LoVo (cell line): ENCODE measurements at regions not wholly inside any gene's neighbourhood (a gene's known extent, or its start where the extent isn't known, plus 50 kb on each side); places are given as distances from the start of the nearest gene placed in this dataset.

Source experiments
- DNase-seq: peaks from one replicate; pipeline ENCODE4 v3.0.0-alpha.2; 2016; ENCODE audit warnings: low spot score

DNA sequence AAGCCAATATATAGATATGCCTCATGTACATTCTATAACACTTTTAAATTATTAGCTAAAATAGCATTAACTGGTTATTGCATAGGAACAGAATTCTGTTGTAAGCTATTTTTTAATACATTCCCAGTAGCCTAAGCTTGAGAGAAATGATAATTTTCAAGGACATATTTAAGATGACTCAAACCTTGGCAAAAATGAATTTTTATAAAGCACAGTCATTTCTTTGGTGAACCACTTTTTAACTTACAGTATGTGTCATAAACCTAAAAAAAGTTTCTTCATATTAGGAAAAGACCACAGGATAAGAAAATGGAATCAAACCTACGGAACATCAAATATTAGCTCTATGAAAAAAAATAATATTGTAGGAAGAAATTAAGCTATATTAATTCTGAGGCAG, 986.3 kb downstream of the STIM2 start:
- DNase-seq: no peak

DNA sequence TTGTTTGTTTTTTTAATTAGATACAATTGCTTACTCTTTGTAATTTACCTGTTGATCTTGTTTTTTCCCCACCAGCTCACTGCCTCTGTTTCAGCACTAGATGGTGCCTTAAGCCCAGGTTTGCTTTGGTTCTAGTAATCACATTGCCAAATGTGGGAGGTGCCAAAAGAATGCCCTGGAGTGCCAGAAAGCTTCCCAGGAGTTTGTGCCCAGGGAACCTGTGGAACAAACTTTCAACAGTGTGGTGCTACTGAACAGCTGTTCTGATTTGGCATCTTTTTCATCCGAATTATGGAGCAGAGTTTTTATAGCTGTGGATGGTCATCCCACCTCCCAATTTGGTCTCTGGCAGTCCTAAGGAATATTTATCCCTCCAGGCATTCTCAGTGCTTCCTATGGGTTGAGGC, 1000.7 kb downstream of the STIM2 start:
- no peak for DNase-seq

DNA sequence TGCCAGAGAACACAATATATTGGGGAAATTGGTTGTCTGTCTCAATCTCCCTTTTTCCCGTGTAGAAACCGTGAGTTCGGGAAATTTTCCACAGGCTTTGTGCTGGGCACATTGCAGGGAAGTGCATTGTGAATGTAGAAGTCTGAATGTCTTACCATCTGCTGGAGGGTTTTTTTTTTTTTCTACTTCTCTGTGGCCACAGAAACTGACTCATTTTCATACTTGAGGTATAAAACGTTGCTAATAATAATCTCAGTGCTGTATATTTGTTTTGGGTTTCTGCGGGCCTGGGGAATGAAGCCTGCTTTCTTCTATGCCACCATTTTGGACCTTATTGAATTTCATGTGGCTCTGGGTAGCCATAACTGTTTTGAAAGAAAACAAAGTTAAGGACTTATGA, 1001.2 kb downstream of the STIM2 start:
- no peak for DNase-seq

DNA sequence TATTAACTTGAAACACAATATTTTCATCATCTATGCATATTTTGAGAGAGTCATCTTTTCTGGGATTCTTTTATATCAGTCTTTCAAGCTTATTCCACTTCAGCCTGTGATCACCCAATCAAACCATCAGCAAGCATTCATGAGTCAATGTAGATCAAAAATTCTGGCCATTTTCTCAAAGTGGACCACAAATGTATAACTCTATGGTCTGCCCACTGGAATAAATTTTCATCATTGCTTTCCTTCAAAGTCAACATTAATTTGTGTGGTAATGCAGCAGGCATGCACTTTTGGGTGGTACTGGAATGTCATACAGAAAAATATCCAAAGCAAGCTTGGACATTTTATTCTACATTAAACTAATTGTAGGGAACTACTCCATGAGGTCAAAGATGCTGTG, 1013.0 kb downstream of the STIM2 start:
- no peak for DNase-seq

DNA sequence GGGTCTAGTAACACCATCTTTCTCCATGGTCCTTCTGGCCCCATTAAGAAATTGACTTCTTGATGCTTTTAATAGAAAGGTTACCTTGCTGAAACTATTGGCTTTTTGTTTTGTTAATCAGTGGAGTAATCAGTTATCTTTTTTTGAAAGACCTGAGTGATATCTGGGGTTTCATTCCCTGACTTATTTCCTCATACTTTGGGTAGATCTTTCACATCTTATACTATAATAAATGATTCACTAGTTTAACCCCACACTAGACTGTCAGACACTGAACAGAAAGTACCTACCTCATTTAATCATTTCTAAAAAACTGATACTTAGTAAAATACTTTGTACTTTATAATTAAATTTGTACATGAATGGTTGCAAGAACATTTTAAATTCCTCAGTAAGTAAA, 1021.1 kb downstream of the STIM2 start:
- no peak for DNase-seq

DNA sequence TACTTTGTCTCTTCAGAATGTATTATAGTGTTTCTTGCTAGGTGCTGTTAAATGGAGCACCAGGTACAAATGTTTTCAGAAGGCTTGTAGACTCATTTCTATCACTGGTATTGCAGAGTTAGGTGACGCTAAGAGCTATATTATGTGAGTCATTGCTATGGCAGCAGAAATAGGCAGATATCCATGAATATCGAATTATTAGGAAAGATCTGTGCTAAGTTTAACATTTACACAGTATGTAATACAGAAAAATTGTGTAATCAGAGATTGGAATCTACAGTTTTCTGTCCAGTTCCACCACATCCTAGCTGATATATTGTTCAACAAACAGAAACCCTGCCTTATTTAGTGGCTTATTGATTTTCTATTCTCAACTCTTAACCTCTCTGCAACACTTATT, 1025.5 kb downstream of the STIM2 start:
- no peak for DNase-seq

DNA sequence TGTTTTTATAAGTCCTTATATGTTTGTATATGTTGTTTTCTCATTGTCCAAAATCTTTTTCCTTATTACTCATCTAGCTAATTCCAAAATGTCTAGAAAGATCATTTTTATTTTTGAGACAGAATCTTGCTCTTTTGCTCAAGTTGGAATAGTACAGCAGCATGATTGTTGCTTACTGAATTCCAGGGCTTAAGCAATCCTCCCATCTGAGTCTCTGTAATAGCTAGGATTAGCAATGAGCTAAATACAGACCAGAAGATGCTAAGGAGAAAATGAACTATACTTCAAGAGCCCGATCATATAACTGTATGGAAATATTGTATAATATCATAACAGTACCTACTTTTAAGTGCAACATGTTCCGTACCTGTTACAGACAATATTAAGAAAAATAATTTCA, 1027.0 kb downstream of the STIM2 start:
- no peak for DNase-seq

DNA sequence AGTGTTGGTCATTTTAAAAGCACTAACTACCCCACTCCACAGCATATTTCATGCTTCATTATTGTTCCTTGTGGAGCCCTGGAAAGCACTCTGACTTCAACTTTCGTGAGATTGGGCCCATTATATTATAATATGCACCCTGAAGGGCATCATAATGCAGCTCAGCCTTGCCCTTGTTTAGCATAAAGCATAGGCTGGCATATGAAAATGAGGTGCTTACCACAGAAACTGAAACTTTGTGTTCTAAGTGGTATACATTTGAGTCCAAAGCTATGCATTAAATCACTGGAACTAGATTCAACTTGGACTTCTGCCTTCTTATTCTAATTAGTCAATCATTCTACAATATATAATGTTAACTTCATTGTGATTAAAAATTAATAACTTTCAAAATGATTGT, 1027.9 kb downstream of the STIM2 start:
- DNase-seq: no peak

DNA sequence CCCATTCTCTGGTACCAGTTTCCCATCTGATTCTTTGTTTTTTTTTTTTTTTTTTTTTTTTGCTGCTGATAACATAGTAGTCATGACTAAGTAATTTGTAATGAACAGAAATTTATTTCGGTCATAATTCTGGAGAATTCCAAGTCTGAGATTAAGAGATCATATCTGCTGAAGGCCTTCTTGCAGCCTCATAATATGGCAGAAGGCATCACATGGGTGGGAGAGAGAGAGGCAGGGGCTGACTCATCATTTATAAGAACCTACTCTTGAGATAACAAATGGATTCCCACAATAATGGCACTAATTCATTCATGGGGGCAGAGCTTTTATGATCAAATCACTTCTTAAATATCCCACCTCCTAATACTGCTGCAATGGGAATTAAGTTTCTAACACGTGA, 1034.3 kb downstream of the STIM2 start:
- DNase-seq: no peak

DNA sequence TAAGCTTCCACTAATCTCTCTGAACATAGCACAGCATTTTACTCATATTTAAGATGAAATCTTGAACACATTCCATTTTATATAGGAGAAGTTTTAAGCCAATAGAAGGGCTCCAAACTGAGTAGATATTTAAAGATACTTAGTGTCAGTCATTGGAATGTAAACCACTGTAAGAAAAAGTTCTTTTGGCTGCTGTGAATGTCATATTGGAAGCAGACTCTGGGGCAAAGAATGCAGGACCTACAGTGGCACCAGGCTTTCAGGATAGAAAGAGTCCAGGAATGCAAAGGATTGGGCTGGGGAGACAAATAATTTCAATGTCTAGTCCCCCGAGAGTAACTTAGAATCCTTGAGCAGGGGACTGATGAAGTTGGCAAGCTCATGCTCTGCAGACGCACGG, 1047.7 kb downstream of the STIM2 start:
- DNase-seq: no peak

DNA sequence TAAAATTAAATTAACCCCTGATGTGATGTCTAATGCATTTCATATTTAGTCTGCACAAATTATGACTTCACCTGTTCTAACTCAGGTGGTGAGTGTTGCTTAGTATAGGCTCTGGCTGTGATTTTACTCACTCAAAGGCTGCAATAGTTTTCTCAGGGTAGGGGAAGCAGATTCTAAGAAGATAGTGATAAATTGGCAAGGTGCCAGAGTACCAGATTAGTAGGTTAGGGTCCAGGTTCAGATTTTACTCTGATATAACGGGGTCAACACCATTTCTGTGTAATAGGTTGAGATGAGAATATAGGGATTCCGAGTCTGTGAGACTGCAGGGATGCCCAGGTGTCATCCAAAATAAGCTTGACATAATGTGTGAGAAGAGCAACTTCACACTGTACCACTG, 1049.6 kb downstream of the STIM2 start:
- no peak for DNase-seq

DNA sequence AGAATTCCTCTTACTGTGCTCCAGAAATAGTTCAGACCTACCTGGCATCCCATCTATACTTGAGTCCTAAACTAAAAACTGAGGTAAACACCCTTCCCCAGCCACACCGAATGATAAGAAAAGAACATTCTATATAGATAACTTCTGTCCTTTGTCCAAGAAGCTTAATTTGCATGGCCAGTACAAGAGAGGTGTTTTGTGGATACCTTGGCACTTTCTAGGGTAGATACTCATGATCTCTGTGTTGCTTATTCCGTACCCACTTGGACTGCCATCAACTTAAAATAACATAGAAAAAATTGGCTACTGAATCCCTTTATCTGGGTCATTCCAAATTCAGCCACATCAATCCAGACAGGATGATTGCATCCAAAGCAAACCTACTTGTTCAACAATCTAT, 1050.4 kb downstream of the STIM2 start:
- no peak for DNase-seq

DNA sequence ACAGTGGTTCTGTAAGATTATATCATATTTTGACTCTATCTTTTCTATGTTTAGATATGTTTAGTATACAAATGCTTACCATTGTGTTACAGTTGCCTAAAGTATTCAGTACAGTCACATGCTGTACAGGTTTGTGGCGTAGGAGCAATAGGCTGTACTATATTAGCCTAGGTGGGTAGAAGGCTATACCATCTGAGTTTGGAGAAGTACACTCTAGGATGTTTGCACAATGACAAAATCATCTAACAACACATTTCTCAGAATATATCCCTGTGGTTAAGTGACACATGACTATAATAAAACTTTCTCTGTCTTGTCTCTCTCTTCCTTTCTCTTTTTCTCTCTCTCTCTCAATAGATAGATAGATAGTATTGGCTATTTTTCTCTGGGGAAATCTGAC, 1053.1 kb downstream of the STIM2 start:
- no peak for DNase-seq

DNA sequence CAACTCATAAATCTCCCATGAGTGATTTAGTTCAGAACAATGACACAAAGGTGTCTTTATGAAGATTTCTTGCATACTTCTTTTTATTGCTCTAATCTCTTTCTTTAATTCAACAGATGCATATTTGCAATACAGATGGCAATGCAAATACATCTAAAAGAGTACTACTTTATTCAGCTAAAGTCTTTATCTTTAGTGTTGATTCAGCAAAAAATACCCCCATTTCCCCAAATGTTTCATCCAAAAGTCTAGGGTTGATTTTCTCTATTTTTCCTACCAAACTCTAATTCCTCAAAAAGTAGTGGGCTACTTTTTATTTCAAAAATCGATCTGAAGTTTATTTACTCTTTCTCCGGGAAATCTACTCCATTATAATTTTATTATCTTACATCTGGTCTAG, 1055.2 kb downstream of the STIM2 start:
- DNase-seq: no peak

DNA sequence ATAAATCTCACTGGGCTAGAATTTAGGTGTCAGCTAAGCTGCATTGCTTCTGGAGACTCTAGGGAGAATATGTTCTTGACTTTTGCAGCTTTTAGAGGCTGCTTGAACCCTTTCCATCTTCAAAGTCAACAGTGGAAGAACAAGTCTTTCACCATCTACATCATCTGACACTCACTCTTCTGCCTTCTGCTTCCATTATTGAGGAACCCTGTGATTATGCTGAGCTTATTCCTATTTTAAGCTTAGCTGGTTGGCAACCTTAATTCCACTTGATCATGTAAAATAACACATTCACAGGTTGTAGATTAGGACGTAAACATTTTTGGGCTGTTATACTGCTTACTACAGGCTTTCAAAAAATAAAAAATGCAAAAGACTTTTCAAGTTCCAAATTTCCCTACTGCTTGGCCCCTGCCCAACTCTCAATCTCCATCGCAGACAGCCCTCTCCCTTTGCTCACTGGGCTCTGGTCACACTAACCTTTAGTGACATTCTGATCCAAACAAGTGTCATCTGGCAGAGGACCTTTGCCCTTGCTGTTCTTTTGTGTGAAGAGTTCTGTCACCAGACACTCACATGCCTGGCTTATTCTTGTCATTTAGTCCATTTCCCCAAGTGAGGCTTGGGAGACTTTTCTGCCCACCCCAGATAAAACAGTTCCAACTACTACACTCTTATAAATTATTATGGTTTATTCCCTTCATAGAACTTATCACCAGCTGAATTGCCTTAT, 1056.0 kb downstream of the STIM2 start:
- DNase-seq: no peak

DNA sequence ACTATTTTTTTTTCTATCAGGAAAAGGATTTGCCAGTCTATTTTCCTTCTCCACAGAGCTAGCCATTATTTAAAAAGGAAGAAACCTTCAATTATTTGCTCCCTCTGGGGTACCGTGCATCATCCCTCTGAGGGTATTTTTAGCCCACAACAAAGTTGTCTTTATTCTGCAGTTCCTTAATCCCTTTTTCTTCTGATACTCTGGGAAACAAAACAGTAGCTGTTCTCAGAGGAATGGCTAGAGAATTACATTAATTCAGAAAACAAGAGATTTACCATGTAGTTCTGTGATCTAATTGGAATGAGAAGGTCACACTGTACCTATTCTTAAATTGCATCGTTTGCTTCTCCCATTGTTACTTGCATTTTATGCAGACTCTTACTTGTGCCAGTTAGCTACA, 1056.7 kb downstream of the STIM2 start:
- DNase-seq: no peak

DNA sequence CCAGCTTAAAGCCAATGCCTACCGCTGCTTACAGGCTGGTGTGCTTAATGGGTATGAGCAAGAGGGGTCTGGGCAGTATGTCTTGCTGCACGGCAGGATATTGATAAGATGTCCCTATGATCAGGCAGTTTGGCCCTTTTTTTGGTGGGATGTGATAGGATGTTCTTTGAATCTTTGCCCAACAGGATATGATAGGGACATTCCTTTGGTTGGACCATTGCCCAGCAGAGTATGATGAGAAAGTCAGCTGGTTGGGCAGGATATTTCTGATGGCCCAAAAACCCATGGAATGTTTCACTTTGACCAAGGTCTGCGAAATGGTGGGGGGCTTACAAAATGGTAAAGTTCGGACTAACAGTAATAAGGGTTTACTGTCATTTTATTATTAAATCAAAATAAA, 1060.6 kb downstream of the STIM2 start:
- DNase-seq: no peak

DNA sequence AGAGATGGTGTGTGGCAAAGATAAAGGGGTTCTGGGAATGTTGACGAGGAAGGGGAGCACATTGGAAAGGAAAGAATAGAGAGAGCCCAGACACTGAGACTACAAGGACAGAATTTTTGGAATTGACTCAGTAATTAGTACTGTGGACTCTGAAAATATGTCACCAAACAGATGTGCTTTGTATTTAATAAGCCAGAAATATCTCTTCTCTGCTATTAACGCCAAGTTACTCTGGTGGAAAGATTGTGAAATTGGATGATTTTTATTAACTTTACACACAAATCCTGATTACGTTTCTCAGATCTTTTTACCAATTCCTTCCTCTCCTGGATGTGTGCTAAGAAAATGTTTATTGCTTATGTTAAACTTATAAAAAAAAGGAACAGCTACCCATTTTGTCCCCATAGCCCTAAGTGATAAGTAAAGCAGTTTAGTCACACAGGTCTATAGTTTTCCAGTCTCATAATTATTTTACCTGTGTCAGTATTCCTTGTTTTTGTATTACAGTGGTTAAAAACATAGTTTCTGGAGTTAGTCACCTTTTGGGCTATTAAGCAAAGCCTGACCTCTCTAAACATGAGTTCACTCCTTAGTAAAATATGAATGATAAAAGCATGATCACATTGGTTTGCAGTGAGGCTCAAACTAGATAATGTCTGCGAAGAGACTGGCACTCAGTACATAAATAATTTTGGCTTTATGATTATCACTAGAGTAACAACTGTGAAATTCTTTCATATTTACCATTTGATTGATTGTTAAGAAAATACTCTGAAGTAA, 1068.3 kb downstream of the STIM2 start:
- no peak for DNase-seq

DNA sequence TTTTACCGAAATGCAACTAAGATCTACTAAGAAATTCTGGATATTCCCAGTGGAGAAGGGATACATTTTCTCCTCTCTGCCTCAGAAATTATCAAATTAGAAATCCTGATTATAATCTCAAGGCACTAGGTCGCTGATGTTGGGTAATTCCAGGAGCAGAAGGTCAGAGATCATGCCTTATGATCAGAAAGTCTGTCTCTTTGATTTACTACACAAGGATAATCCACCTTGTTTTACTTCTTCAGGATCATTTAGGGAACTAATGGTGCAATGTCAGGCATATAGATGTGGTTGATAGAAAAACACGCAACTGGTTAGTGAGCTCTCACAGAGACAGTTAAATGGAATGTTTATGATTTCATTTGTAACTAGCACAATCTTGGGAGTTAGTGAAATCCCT, 1069.7 kb downstream of the STIM2 start:
- no peak for DNase-seq

DNA sequence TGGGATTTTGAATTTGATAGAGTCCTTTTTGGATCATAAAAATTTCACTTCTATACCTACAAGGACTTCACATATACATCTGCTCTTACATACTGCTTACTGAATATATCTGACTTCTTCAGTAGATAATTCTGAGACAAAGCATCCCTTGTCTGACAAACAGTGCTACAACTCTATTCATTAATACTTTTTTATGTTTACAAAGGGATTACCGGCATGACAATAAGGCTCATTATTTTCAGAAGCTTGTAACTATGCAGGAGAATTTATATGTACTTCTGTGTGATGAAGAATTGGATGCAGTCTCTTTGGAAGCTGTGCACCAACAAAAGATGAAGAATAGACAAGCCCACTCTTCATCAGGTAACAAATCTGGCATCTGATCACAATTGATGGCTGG, 1070.3 kb downstream of the STIM2 start:
- no peak for DNase-seq

DNA sequence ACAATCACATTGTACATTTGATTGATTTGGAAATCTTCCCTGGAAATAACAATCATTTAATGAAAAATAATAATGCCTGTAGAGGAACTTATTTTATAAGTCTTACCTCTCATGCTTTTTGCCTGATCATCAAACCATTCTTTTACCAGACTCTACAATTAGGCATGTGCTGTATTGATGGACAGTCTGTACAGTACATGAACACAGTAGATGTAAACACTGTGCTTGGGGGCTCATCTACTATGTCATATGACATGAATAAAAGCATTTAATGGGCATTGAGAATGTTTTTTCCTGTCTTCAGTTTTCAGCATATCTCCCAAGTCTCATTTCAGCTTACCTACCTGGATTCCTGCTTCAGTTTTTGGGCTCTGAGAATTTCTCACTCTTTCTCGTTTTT, 1070.9 kb downstream of the STIM2 start:
- no peak for DNase-seq

DNA sequence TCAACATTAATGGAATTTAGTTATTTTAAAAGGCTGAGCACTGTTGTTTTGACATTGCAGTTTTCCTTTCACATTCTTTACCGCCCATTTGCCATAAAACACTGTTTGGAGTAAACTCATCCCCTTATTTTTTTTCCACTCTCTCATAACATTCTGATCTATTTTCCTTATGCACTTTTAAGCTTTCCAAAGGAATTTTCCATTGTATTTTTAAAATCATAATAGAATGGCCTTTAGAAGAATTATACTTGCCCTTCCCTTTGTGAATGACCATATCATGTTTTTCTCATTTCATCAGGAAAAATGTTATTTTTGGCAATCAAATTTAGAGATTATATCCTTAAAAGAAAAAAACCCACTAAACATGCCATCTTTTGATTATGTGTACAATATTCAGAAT, 1074.2 kb downstream of the STIM2 start:
- DNase-seq: no peak

DNA sequence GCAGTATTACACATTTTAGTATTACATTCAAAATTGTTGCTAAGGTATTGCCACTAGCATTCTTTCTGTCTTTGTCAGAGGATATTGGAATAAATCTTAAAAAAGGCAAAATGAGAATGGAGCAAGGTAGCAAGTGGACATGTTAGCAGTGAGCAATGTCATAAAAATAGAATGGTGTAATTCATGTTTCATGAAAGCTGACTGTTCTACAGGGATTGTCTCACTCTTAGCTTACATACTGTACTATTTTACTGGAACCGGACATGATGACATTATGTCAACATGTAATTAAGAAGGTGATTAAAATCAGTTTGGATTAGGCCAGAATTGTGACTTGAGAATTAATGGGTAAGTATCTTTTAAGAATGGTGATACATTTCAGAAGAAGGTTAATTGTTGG, 1086.2 kb downstream of the STIM2 start:
- DNase-seq: no peak

DNA sequence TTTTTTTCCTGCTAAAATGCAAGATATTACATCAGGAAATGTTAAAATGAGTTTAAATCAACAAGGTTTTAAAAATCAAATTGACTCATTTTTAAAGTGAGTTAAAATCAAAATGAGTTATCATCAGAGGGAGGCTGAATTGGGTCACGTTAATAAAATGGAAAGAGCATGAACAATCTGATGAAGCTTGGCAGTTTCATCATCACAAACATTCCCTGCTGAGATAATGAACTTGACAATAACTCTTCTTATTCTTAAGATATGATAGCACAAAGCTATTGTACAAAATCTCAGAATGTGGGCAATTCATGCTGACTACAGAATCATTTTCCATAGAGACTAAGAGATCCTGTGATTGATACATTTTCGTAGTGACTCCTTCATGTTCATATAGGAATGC, 1086.7 kb downstream of the STIM2 start:
- no peak for DNase-seq
